HG02870 (cell line): ENCODE measurements at regions not wholly inside any gene's neighbourhood (a gene's known extent, or its start where the extent isn't known, plus 50 kb on each side); places are given as distances from the start of the nearest gene placed in this dataset.

Source experiments
- ATAC-seq: cut with Tn5 transposase; IDR thresholded peaks from one replicate; pipeline ENCODE4 v1.9.1; 2021; ENCODE audit warnings: mild to moderate bottlenecking, moderate library complexity; ENCODE audit not compliant: unreplicated experiment

DNA sequence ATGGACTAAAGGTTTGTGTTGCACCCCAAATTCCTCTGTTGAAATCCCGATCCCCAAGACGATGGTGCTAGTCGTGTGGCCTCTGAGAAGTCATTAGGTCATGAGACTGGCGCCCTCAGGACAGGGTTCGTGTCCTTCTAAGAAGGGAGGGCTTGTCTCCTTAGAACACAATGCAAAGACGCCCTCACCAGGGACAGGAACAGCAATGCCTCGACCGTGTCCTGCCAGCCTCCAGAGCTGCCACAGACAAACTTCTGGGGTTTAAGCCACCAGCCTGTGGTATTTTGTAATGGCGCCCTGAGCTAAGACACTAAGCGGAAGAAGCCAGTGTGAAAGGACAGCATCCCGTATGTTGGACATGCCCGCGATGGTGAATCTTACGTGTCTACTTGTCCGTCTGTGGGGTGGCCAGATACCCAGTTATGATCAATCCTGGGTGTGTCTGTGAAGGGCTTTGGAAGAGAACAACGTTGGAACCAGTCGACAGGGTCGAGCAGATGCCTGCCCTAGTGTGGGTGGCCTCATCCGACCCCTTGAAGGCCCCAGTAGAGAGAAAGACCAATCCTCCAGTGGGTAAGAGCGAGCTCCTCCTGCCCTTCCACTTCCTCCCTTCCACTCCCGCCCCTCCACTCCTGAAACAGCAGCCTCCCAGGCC is 279.2 kb upstream of the IRX2 start:
- no peak for ATAC-seq

- ATAC-seq: no peak
These were observed 277.9 kb upstream of the IRX2 start for GRCh38 chr5:3029396-3029795.

- ATAC-seq: no peak
These were observed 276.6 kb upstream of the IRX2 start for GRCh38 chr5:3027866-3028635.

DNA sequence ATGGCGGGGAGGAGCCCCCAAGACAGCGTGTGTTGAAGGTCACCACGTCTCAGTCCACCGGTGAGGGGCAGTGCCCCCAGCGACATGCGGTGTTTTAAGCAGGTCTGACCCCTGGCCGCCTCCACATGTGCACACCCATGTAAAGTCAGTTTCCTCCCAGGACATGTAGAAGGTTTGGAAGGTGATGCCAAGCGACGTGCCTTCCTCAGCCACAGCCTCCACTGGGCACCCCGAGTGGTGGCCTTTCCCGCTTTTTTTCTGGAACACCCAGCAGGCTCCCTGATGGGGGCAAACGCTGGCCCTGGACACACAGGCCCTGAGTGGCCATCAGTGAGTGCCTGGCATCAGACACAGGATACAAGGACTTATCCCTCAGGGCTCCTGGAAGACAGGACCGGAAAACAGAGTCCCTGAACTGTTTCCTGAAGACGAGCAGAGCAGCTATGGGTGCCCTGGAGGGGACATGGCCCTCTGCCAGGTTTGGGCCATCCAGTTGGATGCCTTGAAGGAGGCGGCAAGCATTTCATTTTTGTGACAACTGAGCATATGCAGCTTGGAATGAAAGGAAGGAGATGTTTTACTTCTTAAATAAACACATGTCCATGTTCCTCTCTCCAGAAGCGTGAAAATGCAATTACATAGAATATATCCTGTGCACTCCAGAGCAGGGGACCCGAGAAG is 275.8 kb upstream of the IRX2 start:
- ATAC-seq: no peak

- ATAC-seq: no peak
These were observed 275.2 kb upstream of the IRX2 start for GRCh38 chr5:3026651-3027050.

GRCh38 chr5:3026099-3026498 is 274.6 kb upstream of the IRX2 start:
- ATAC-seq: no peak

GRCh38 chr5:3025392-3025791 is 273.9 kb upstream of the IRX2 start:
- ATAC-seq: no peak

DNA sequence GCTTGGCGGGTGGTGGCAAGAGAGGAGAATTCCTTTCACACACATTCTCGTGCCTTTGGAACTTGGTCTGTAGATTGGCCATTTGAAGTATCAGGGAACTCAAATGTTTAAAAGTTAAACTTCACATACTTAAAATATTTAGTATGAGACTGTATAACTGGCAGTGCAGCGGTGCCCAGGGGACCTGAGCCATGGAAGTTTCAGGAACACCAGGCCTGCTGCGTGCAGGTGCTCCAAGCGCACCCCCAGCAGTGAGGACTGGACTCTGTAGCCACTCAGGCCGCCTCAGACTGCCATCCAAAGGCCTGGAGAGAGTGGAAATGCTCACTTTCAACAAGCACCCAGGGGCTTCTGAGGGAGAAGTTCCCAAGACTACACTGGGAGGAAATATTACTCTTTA is 273.5 kb upstream of the IRX2 start:
- ATAC-seq: no peak

DNA sequence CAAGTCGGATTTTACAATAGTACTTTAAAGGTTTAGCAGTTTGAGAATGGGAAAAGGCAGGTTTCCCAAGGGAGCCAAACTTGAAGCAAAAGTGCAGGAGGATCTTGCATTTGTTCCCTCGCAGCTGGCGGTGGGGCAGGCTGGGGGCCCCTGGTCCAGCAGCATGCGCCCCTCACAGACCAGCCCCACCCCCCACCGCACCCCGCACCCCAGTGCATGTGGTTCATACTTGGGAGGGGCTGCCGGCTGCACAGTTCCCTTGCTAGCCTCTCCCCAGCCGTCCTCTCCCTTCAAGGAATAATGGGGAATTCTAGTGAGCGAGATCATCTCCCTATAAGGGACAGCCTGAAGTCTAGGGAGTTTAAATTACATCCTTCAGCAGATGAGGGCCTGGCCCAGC is 273.1 kb upstream of the IRX2 start:
- no peak for ATAC-seq

DNA sequence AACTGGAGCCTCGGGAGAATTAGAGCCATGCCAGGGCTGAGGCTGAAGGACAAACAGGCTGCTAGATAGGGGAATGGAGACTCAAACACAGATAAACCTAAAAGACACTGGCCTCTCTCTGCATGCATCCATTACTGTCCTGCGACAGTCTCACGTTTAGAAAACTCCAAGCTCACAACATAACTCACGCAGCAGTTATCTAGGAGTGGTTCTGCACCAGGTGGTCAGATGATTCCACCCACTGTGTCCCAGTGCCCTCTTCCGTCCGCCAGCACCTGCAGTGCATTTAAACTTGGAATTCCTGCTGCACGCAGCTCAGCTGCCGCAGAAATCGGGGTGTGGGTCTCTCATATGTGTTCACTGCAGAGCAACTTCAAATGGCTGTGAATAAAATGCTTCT is 272.6 kb upstream of the IRX2 start:
- no peak for ATAC-seq

- no peak for ATAC-seq
These were observed 272.2 kb upstream of the IRX2 start for GRCh38 chr5:3023656-3024055.

DNA sequence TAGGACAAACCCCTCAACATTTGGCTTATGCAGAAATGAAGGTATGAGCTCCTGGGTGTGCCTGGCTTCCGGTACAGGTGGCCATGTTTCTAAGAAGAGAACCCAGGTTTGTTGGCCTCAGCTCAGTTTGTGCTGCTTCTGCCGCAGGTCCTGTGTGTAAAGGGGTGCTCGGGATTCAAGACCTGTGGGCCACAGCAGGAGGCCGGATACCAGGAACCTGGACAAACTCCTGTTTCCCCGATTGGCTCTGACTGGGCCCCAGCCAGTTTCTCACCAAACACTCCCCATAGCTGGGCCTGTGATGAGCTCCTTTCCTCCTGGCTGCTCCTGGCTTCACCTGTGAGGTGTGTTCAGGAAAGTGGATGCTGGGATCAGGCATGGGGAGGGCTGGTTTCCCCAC is 271.2 kb upstream of the IRX2 start:
- no peak for ATAC-seq

- no peak for ATAC-seq
These were observed 268.9 kb upstream of the IRX2 start for GRCh38 chr5:3020426-3020825.

- no peak for ATAC-seq
These were observed 267.6 kb upstream of the IRX2 start for GRCh38 chr5:3019045-3019444.

- ATAC-seq: no peak
These were observed 260.2 kb upstream of the IRX2 start for GRCh38 chr5:3011764-3012017.

GRCh38 chr5:3010953-3011763 is 259.7 kb upstream of the IRX2 start:
- ATAC-seq: no peak

DNA sequence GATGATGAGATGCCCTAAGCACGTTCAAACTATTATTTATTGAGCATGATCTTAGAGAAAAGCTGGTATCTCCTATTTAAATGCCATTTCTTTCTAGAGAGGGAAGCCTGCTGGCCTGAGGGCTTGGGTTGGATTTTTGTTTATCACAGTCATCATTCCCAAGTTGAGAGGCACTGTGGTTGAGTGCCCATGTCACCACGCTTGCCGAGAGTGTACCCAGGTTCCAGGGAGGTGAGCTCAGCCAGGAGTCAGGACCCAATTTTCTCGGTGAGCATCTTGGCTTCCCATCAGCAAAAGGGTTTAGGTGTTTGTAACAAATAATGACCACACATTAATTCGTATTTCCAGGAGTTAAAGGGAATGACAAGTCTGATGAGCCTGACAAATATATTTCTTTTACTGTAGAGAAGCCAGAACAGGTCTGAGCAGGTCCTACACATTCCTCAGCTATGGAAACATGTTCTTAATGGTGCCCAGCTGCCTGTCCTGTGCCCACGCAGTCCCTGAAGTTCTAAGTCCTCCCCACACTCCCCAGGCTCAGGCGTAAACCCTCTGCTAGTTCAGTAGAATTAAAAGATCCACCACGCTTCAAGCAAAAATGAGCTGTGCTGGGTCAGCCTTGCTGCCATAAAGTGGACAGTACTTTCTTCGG is 258.9 kb upstream of the IRX2 start:
- ATAC-seq: no peak

DNA sequence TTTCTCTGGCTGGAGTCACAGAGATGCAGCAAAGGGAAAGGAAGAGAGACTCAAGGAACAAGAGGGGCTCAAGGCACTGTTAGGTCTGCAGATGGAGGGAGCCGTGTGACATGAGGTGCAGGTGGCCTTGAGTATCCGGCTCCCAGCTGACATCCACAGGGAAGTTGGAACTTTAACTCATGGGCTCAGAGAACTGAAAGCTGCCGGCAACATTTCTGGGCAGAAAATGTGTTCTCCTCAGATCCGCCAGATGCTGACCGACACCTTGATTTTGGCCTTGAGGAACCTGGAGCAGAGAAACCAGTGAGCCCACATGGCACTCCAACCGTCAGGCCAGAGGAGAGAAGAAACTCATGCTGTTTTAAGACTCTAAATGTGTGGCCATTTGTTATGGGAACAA is 258.1 kb upstream of the IRX2 start:
- ATAC-seq: no peak

GRCh38 chr5:3007577-3007976 is 256.1 kb upstream of the IRX2 start:
- ATAC-seq: no peak

GRCh38 chr5:3006961-3007551 is 255.6 kb upstream of the IRX2 start:
- ATAC-seq: no peak

- no peak for ATAC-seq
These were observed 255.0 kb upstream of the IRX2 start for GRCh38 chr5:3006526-3006925.
